Uterus (tissue), 2 donors: ENCODE measurements at regions not wholly inside any gene's neighbourhood (a gene's known extent, or its start where the extent isn't known, plus 50 kb on each side); places are given as distances from the start of the nearest gene placed in this dataset.

Experiments
- CTCF ChIP-seq, 4 experiments: fragments of 200-600 bp in 2 of 4; fragments of 450-650 bp in 2 of 4; sonication (generic) in 2 of 4; IDR thresholded peaks; one replicate each; pipeline ENCODE4 v1.5.1; 2016 to 2019; ENCODE audit warnings: antibody characterized with exemption in 4 of 4, mild to moderate bottlenecking in 2 of 4, moderate library complexity in 1 of 4
- POLR2A ChIP-seq, 2 donors: fragments of 450-650 bp; IDR thresholded peaks; one replicate each; pipeline ENCODE4 v1.6.1; 2016; ENCODE audit warnings: antibody characterized with exemption in 2 of 2, mild to moderate bottlenecking in 1 of 2, moderate library complexity in 1 of 2

GRCh38 chr20:39983655-39984054, 705.4 kb downstream of the MAFB start:
- TF ChIP-seq CTCF (IDR thresholded peaks at IDR 0.05) (no peak), POLR2A (IDR thresholded peaks at IDR 0.05) (no peak)
